ENCODE measurements at regions not wholly inside any gene's neighbourhood (a gene's known extent, or its start where the extent isn't known, plus 50 kb on each side); places are given as distances from the start of the nearest gene placed in this dataset.

- Histone ChIP-seq H3F3A (ENCODE audit: insufficient read depth, low read length, poor library complexity, severe bottlenecking) (no peaks in the 10 kb centered on the region), H3K4me2 (ENCODE audit: low read length) (no peak overlapping the region), H3K27me3 (ENCODE audit: insufficient read depth, low read depth, low read length) (no peaks in the 10 kb centered on the region), H3K79me2 (replicated peaks; ENCODE audit: insufficient read depth, low read length) (no peaks in the 10 kb centered on the region), H4K20me1 (ENCODE audit: insufficient read depth) (no peaks in the 10 kb centered on the region), H3K9me2 (ENCODE audit: insufficient read depth, low read length) (no peaks in the 10 kb centered on the region), H3K9ac (ENCODE audit: low read length) (no peak overlapping the region), H2AFZ (ENCODE audit: low read depth, low read length) (no peak overlapping the region), H3K36me3 (ENCODE audit: insufficient read depth, low read length) (no peaks in the 10 kb centered on the region), H3K9me3 (ENCODE audit: low read length) (no peaks in the 10 kb centered on the region), H3K4me3 (ENCODE audit: low read length) (no peak overlapping the region), H3K27ac (ENCODE audit: low read length) (no peak overlapping the region)
- TF ChIP-seq TAF1 (IDR thresholded peaks at IDR 0.05; ENCODE audit: low read depth) = no peak
Observed at GRCh38 chr4:114539985-114540384, 58.6 kb upstream of the UGT8 start.

- TF ChIP-seq SMC3 (conservative IDR thresholded peaks at IDR 0.05; ENCODE audit: poor library complexity) (no peak), MXI1 (conservative IDR thresholded peaks at IDR 0.05; ENCODE audit: poor library complexity, severe bottlenecking) (no peak), EZH2 (IDR thresholded peaks at IDR 0.05; ENCODE audit: borderline replicate concordance, insufficient read depth, low read length, poor library complexity, severe bottlenecking) (no peak), POLR2AphosphoS5 (IDR thresholded peaks at IDR 0.05) (no peak), TAF1 (IDR thresholded peaks at IDR 0.05; ENCODE audit: low read depth) (no peak), EP300 (conservative IDR thresholded peaks at IDR 0.05; ENCODE audit: poor library complexity, severe bottlenecking) (no peak), RAD21 (conservative IDR thresholded peaks at IDR 0.05) (no peak), REST (IDR thresholded peaks at IDR 0.05; ENCODE audit: borderline replicate concordance) (no peak), CTCF (IDR thresholded peaks at IDR 0.05; ENCODE audit: poor library complexity, severe bottlenecking) (no peak)
- no peaks in the 10 kb centered on the region for H4K20me1 ChIP-seq (ENCODE audit: insufficient read depth)
- H3K4me3 ChIP-seq (ENCODE audit: low read length) = no peak overlapping the region
Observed at GRCh38 chr4:114547340-114548134, 51.1 kb upstream of the UGT8 start.

More at GRCh38 chr4:114547340-114548134, 51.1 kb upstream of the UGT8 start:
- H3K9ac ChIP-seq (ENCODE audit: low read length) = no peak overlapping the region
- no peaks in the 10 kb centered on the region for H3K9me2 ChIP-seq (ENCODE audit: insufficient read depth, low read length)
- no peaks in the 10 kb centered on the region for H3K36me3 ChIP-seq (ENCODE audit: insufficient read depth, low read length)
- no peaks in the 10 kb centered on the region for H3K79me2 ChIP-seq (replicated peaks; ENCODE audit: insufficient read depth, low read length)
- no peaks in the 10 kb centered on the region for H3K9me3 ChIP-seq (ENCODE audit: low read length)
- H3F3A ChIP-seq (ENCODE audit: insufficient read depth, low read length, poor library complexity, severe bottlenecking) = no peaks in the 10 kb centered on the region
- no peak overlapping the region for H2AFZ ChIP-seq (ENCODE audit: low read depth, low read length)
- no peaks in the 10 kb centered on the region for H3K27me3 ChIP-seq (ENCODE audit: insufficient read depth, low read depth, low read length)
- H3K4me2 ChIP-seq (ENCODE audit: low read length) = no peak overlapping the region
- H3K27ac ChIP-seq (ENCODE audit: low read length) = no peak overlapping the region

Small RNAs in the stretch of these regions (small RNA-seq; reads per million reads assigned to genes)
- 0 reads per million in 3 experiments for gene AC093815.1
